Pulmonary artery endothelial cell (primary cell): ENCODE measurements at regions not wholly inside any gene's neighbourhood (a gene's known extent, or its start where the extent isn't known, plus 50 kb on each side); places are given as distances from the start of the nearest gene placed in this dataset.
"Not testable (repeated sequence)": the region's sequence is repeated elsewhere in the genome, so short reads cannot be mapped to it uniquely, and the experiment has no call there.

Experiments used
- DNase-seq: peaks from one replicate; pipeline ENCODE4 v3.0.0-alpha.2; 2011; ENCODE audit warnings: low read depth, low spot score

GRCh38 chr20:6715401-6715941 is 52.0 kb upstream of the BMP2 start:
- no peak for DNase-seq

GRCh38 chr20:6714279-6714711 is 53.2 kb upstream of the BMP2 start:
- no peak for DNase-seq

- DNase-seq: no peak
Observed at GRCh38 chr20:6711951-6712649, 55.4 kb upstream of the BMP2 start.

- no peak for DNase-seq
Observed at GRCh38 chr20:6709910-6710595, 57.4 kb upstream of the BMP2 start.

DNA sequence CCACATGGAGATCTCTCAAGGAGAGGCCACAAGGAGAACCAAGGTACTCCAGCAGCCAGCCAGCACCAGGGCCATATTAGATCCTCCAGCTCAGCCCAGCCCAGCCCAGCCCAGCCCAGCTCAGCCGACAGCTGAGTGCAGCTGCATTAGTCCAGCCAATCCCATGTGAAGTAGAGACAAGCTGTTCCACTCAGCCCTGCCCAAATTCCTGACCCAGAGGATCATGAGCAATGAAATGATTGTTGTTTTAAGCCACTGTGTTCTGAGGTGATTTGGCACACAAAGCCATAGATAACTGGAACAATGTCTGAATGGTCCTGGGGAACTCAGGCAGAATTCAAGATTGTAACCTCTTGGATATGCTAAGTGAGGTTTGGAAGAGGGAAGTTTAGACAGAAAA is 59.5 kb upstream of the BMP2 start:
- DNase-seq: peak; percentile 57

DNA sequence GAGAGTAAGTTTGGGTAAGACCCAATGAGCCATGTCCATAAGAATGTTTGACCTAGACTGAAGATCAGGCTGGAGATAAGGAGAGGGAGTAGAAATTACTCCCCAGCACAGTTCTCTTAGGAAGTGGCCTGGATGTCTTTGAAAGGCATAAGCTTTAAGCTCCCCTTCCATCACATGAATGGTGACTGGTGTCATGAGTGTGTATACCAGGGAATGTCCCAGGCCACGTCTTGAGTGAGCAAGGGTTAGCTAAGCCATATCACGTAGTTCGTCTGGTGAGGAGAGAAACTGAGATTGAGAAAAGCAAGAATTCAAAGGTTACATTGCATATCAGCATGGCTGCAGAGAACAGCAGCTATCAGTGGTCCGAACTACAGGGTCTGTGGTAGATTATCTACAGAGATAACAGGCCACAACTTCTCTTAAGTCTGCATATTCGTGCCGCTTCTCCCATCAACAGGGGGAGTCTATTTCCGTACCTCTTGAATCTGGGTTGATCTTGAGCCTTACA is 60.1 kb upstream of the BMP2 start:
- DNase-seq: no peak

DNA sequence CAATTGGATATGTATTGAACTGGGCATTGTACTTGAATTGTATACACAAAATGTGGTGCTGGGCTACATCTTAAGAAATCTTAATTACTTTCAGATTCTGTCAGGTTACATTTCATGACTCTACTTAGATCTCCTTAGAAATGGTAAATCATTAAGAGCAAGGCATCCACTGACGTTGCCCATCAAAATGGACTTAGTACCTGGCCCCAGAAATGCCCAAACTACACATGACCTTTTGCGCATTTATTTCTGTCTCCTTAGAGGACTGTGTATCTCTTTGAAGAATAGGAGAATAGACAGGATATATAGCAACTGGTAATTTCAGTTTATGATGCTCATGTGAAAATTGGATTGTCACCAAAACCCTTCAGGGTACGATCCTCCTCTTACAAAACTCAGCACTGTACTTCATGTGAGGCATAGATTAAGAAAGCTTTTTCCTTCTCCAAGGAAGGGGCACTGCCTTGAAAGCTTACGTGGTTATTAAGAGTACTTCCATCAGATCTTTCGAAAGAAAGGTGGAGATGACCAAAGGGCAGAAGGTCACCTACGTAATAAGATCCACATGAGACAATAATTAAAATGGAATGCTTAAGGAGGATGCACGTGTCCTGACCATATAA is 61.4 kb upstream of the BMP2 start:
- DNase-seq: no peak

DNA sequence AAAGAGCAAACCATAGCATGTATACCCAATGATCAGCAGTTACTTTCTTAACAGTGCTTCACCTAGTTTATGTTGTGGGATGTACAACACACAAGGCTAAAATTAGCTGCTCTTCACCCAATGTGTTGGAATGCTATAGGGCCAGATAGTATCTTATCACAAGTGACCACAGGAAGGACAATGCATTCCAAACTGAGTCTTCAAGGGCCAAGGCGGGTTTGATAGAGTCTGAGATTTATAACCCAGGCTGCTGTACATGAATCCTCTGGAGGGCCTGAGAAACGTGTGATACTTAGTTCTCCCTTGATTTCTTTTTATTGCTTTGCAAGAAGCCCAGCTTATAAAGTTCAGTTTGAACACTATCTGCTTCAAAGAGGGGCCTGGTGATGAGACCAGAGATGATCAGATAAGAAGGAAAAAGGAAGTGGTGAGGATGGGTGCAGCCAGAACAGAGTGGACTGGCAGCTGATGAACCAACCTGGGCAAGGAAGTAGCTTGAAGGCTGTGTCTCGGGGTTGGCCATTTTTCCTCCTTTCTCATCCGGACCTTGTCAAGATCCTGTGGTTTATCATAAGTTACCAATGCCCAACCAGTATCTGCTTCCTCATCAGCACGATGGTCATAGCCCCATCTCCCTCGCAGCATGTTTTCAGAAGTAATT is 62.2 kb upstream of the BMP2 start:
- DNase-seq: no peak

DNA sequence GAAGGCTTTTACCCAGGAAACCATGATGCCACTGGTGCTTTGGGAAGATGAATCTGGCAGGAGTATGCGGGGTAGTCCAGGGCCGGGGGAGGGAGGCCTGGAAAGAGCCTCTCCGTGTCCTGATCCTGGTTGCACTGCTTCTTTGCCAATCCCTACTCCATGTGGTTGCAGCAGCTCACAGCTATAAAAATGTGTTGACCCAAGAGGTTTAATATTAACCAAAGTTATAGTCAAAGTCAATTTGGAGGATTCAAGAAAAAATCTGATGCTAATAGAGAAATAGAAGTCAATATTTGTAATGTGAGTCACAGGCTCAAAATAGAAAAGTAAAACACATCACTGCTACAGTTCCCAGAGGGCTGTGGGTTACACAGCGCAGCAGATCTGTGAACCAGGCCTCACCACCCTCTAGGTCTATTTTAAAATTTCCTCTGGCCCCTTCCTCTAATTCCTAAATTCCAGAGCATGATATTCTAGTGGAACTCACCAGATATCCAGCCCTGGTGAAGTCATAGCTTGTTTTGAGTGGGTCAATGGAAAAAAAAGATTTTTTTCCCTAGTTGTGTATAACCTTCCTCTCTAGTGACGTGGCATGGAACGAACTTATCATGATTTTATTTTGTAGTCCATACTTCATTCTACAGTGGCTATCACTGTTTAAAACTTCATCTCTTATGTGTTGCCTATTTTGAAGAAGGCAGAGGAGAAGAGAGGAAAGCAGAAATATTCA is 63.2 kb upstream of the BMP2 start:
- no peak for DNase-seq

DNA sequence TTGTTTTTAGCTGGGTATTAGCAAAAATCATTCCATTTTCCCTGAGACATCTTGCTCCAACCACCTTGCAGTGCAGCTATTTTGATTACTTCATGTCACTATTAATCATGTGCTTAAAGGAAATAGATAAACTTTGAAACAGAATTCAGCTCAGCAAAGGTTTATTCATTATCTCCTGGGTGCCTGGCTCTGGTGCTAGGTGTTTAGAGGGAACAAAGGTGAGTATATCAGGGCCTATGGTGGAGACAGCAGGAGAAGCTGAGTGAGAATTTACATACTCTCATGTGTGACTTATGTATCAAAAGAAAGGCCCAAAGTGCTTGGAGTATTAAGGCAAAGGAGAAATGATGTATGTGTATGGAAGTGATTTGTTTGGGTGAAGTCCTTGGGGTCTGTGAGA is 63.8 kb upstream of the BMP2 start:
- DNase-seq: no peak

DNA sequence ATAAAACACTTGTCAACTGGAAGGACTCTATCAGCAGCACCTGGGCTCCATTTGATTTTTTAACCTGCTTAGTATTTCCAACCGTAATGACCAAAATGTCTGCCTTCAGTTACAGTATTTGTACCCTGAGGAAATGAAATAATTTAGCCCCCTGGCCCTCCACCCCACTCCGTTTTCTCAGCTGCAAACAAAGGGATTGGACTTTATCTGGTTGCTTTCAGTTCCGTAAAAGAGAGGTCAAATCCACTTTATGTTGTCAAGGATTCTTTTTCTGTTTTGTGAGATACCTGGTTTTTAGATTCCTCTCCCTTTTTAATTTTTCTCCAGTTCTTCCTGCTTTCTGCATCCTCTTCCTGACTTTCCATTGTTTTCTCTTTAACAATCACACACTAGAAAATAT is 64.4 kb upstream of the BMP2 start:
- no peak for DNase-seq

- DNase-seq: peak; percentile 50
Observed at GRCh38 chr20:6702144-6702543, 65.3 kb upstream of the BMP2 start.

- no peak for DNase-seq
Observed at GRCh38 chr20:6700563-6701329, 66.7 kb upstream of the BMP2 start.

DNA sequence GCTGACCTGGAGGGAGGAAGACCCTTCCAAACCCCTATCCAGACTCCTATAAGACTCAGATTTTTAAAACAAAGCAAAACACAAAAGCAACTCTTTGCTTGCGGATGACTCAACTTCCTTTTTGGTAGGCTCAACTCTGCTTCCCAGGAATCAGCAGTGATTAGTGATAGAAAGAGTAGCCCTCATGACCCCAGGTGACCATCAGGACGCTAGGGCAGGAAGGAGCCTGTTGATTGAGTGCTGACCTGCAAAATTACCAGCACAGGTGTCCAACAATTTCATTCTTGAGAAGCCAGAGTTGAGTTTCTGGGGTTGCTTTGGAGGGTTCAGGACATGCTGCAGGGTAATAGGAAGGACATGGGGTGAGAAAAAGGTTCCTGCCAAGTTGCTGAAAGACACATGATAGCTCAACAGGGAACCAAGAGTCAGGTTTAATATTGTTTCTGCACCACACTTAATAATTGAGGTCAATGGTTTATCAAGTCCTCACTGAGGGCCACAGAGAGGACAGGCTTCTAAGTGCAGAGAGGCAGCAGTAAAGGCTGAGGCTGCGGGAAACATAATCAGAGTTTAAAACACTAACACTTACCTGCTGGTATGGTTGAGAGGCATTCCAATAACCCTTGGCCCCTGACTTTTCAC is 67.4 kb upstream of the BMP2 start:
- DNase-seq: no peak

DNA sequence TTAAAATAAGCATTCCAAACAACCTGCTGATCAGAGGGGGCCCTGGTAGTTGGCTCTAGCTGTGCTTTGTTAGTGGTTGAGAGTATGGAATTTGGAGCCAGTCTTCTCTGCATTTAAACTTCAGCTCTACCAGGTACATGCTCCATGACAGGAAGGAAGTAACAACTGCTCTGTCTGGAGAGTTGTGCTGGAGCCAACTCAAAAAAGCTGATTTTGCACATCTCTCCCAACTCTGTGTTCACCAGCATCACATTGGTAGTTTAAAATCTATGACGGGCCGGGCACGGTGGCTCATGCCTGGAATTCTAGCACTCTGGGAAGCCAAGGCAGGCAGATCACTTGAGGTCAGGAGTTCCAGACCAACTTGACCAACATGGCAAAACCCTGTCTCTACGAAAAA is 68.8 kb upstream of the BMP2 start:
- DNase-seq: no peak

- DNase-seq: no peak
Observed at GRCh38 chr20:6698056-6698455, 69.4 kb upstream of the BMP2 start.

DNA sequence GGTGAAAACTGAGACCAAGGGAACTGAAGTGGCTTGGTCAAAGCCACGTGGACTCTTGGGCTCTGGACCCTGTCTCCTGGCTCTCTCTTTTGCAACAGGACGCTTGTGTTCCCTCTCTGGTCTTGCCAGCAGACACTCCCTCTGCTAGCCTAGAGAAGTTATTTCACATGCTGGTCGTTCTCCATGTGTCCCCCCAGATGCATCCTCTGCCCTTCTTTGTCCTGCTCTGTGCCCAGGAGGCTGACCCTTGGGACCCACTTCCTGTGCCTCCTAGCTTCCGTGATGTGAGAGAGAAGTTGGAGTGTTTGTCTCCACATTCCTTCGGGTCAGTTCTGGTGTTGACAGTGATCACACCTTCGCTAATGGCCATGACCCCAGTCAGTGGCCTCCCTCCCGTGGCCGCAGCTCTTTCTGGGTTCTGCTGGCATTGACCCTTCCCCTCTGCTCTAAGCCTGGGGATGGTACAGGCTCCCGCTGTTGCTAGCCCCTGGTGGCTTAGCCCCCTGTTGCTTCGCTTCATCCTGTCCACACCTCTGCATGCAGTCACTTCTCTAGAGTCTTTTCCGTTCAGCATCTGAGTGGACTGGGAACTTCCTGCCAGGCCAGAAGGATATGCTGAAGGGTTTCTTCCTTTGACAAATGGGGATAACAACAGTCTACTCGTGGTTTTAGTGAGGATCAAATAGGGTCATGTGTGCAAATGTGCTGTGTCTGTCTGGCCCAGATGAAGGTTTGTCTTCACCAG is 70.1 kb upstream of the BMP2 start:
- no peak for DNase-seq

GRCh38 chr20:6696001-6696400 is 71.5 kb upstream of the BMP2 start:
- no peak for DNase-seq

DNA sequence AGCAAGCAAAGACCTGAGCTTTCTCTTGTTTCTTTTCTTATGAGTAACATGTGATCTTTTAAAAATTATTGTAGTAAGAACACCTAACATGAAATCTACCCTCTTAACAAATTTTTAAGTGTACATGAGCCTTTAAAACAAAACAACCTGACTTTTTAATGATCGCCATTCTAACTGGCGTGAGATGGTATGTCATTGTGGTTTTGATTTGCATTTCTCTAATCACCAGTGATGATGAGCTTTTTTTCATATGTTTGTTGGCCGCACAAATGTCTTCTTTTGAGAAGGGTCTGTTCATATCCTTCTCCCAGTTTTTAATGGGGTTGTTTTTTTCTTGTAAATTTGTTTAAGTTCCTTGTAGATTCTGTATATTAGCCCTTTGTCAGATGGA is 73.7 kb upstream of the BMP2 start:
- DNase-seq: not testable (repeated sequence)
